Liver (tissue), 8 donors: ENCODE measurements at regions not wholly inside any gene's neighbourhood (a gene's known extent, or its start where the extent isn't known, plus 50 kb on each side); places are given as distances from the start of the nearest gene placed in this dataset.

Source experiments
- DNase-seq: peaks from one replicate; pipeline ENCODE4 v3.0.0-alpha.2; 2017; ENCODE audit warnings: low spot score
- H3K27ac ChIP-seq, 2 donors: one replicate each; pipeline ENCODE4 v1.7.0; 2013; ENCODE audit warnings: inconsistent platforms in 2 of 2, low read length in 2 of 2, control low read depth in 1 of 2, low read depth in 1 of 2, mild to moderate bottlenecking in 1 of 2
- H3K27me3 ChIP-seq, 4 donors: one replicate each; pipeline versions ENCODE4 v1.6.1 to v1.7.0; 2013; ENCODE audit warnings: low read length in 3 of 4, inconsistent platforms in 1 of 4, mild to moderate bottlenecking in 1 of 4, moderate library complexity in 1 of 4; ENCODE audit not compliant: control insufficient read depth in 4 of 4, insufficient read depth in 4 of 4
- H3K36me3 ChIP-seq, 4 donors: one replicate each; pipeline versions ENCODE4 v1.6.1 to v1.7.0; 2013; ENCODE audit warnings: low read length in 3 of 4, mild to moderate bottlenecking in 3 of 4, low read depth in 1 of 4, moderate library complexity in 1 of 4; ENCODE audit not compliant: control insufficient read depth in 4 of 4, insufficient read depth in 3 of 4
- H3K4me1 ChIP-seq, 4 donors: one replicate each; pipeline versions ENCODE4 v1.6.1 to v1.7.0; 2013; ENCODE audit warnings: low read length in 3 of 4, mild to moderate bottlenecking in 3 of 4, moderate library complexity in 1 of 4; ENCODE audit not compliant: control insufficient read depth in 4 of 4, insufficient read depth in 4 of 4
- H3K4me3 ChIP-seq, 3 donors: one replicate each; pipeline versions ENCODE4 v1.6.1 to v1.7.0; 2013; ENCODE audit warnings: low read length in 3 of 3, control low read depth in 1 of 3, low read depth in 1 of 3, mild to moderate bottlenecking in 1 of 3
- H3K9ac ChIP-seq, 2 donors: one replicate each; pipeline ENCODE4 v1.7.0; 2013; ENCODE audit warnings: low read length in 2 of 2, mild to moderate bottlenecking in 2 of 2, moderate library complexity in 2 of 2, control low read depth in 1 of 2, low read depth in 1 of 2
- H3K9me3 ChIP-seq, 4 donors: one replicate each; pipeline versions ENCODE4 v1.6.1 to v1.7.0; 2013; ENCODE audit warnings: low read length in 3 of 4; ENCODE audit not compliant: control insufficient read depth in 4 of 4
- ATF3 ChIP-seq: IDR thresholded peaks from 2 replicates; pipeline ENCODE4 v1.6.1; 2016; ENCODE audit warnings: antibody characterized with exemption
- CTCF ChIP-seq: fragments of 150-350 bp; IDR thresholded peaks from 2 replicates; pipeline ENCODE4 v1.5.1; 2017; ENCODE audit warnings: improper control_type of control experiment, low read depth, low read length; ENCODE audit not compliant: missing input control
- EGR1 ChIP-seq, 2 donors: IDR thresholded peaks; 2 replicates each; pipeline ENCODE4 v1.6.1; 2016 to 2018; ENCODE audit warnings: antibody characterized with exemption in 2 of 2, low read depth in 2 of 2
- FOXA1 ChIP-seq: IDR thresholded peaks from 2 replicates; pipeline ENCODE4 v1.6.1; 2016; ENCODE audit warnings: antibody characterized with exemption
- FOXA2 ChIP-seq: IDR thresholded peaks from 2 replicates; pipeline ENCODE4 v1.6.1; 2016; ENCODE audit warnings: antibody characterized with exemption
- GABPA ChIP-seq, 2 donors: IDR thresholded peaks in 1 of 2; conservative IDR thresholded peaks in 1 of 2; 2 replicates each; pipeline ENCODE4 v1.6.1; 2016; ENCODE audit warnings: antibody characterized with exemption in 2 of 2, mild to moderate bottlenecking in 1 of 2, moderate library complexity in 1 of 2
- HNF4A ChIP-seq, 2 donors: conservative IDR thresholded peaks; 2 replicates each; pipeline ENCODE4 v1.6.1; 2016; ENCODE audit warnings: antibody characterized with exemption in 2 of 2, mild to moderate bottlenecking in 2 of 2
- HNF4G ChIP-seq: IDR thresholded peaks from 2 replicates; pipeline ENCODE4 v1.6.1; 2016; ENCODE audit warnings: antibody characterized with exemption
- JUND ChIP-seq, 2 donors: IDR thresholded peaks; 2 replicates each; pipeline ENCODE4 v1.6.1; 2016; ENCODE audit warnings: antibody characterized with exemption in 2 of 2
- MAX ChIP-seq: IDR thresholded peaks from 2 replicates; pipeline ENCODE4 v1.6.1; 2016; ENCODE audit warnings: antibody characterized with exemption
- NR2F2 ChIP-seq: IDR thresholded peaks from 2 replicates; pipeline ENCODE4 v1.6.1; 2016; ENCODE audit warnings: antibody characterized with exemption
- RAD21 ChIP-seq, 2 donors: IDR thresholded peaks; 2 replicates each; pipeline ENCODE4 v1.6.1; 2016; ENCODE audit warnings: antibody characterized with exemption in 2 of 2, mild to moderate bottlenecking in 2 of 2
- RXRA ChIP-seq, 2 donors: IDR thresholded peaks; 2 replicates each; pipeline ENCODE4 v1.6.1; 2017 to 2018; ENCODE audit warnings: antibody characterized with exemption in 2 of 2, mild to moderate bottlenecking in 1 of 2
- SP1 ChIP-seq: IDR thresholded peaks from 2 replicates; pipeline ENCODE4 v1.6.1; 2018; ENCODE audit warnings: antibody characterized with exemption, mild to moderate bottlenecking
- TAF1 ChIP-seq: conservative IDR thresholded peaks from 2 replicates; pipeline ENCODE4 v1.6.1; 2016; ENCODE audit warnings: antibody characterized with exemption, mild to moderate bottlenecking
- YY1 ChIP-seq: IDR thresholded peaks from 2 replicates; pipeline ENCODE4 v1.6.1; 2016; ENCODE audit warnings: antibody characterized with exemption, mild to moderate bottlenecking
- ZBTB33 ChIP-seq: IDR thresholded peaks from 2 replicates; pipeline ENCODE4 v1.6.1; 2016; ENCODE audit warnings: antibody characterized with exemption
- WGBS: extraction: QIAGEN DNeasy Blood & Tissue Kit; methylation state at CpG from one replicate; pipeline ENCODE4 v1.1.7; 2013; 5-methylcytosine and 5-hydroxymethylcytosine counted together
- donor health status: healthy.
- donor health status: healthy.
- donor health status: healthy.
- donor health status: healthy.
- donor health status: healthy.

- TF ChIP-seq CTCF: no peak
- TF ChIP-seq RXRA (IDR thresholded peaks at IDR 0.05): no peak
- no peak for TF ChIP-seq SP1
- TF ChIP-seq HNF4G: no peak
- TF ChIP-seq ZBTB33: no peak
Observed at GRCh38 chr18:59959073-59959472, 59.3 kb downstream of the PMAIP1 start (continued).

- Histone ChIP-seq H3K36me3 (no peaks in the 10 kb centered on the region), H3K9ac (no peak overlapping the region), H3K4me3 (no peak overlapping the region), H3K4me1 (no peaks in the 10 kb centered on the region), H3K9me3 (no peaks in the 10 kb centered on the region), H3K27me3 (peaks cover 0 to 2% (median 0%) of the 10 kb centered on the region in 4 donors), H3K27ac (no peak overlapping the region)
- WGBS: 43% methylated on average over 2 of the region's 2 CpGs
- TF ChIP-seq TAF1: no peak
- TF ChIP-seq HNF4A (conservative IDR thresholded peaks at IDR 0.05): no peak
- TF ChIP-seq FOXA1: no peak
- no peak for TF ChIP-seq EGR1 (IDR thresholded peaks at IDR 0.05; ENCODE audit: low read depth in 2 of 2)
- no peak for TF ChIP-seq MAX
- no peak for TF ChIP-seq ATF3
- no peak for TF ChIP-seq FOXA2
- TF ChIP-seq YY1: no peak
- peak; percentile 87 for DNase-seq
Observed at GRCh38 chr18:59957957-59958356, 58.2 kb downstream of the PMAIP1 start.

GRCh38 chr18:59954755-59955156 lies 55.0 kb downstream of the PMAIP1 start:
- DNase-seq: no peak
- H3K27me3 ChIP-seq: peaks cover 0 to 5% (median 0%) of the 10 kb centered on the region in 4 donors
- no peaks in the 10 kb centered on the region for H3K4me1 ChIP-seq
- no peaks in the 10 kb centered on the region for H3K9me3 ChIP-seq
- no peak overlapping the region for H3K27ac ChIP-seq
- no peak overlapping the region for H3K9ac ChIP-seq
- H3K4me3 ChIP-seq: no peak overlapping the region
- WGBS: 69% methylated on average over 2 of the region's 2 CpGs
- H3K36me3 ChIP-seq: no peaks in the 10 kb centered on the region
- TF ChIP-seq GABPA (IDR thresholded peaks at IDR 0.05 in 1 of 2, conservative IDR thresholded peaks at IDR 0.05 in 1 of 2): no peak
- TF ChIP-seq HNF4A (conservative IDR thresholded peaks at IDR 0.05): no peak
- no peak for TF ChIP-seq RAD21 (IDR thresholded peaks at IDR 0.05)
- no peak for TF ChIP-seq MAX
- no peak for TF ChIP-seq JUND (IDR thresholded peaks at IDR 0.05)
- no peak for TF ChIP-seq HNF4G
- TF ChIP-seq FOXA1: no peak
- no peak for TF ChIP-seq RXRA (IDR thresholded peaks at IDR 0.05)
- no peak for TF ChIP-seq NR2F2
- no peak for TF ChIP-seq ATF3
- TF ChIP-seq YY1: no peak
- no peak for TF ChIP-seq ZBTB33
- no peak for TF ChIP-seq CTCF
- TF ChIP-seq EGR1 (IDR thresholded peaks at IDR 0.05; ENCODE audit: low read depth in 2 of 2): no peak
